ACHN (cell line): ENCODE measurements at regions not wholly inside any gene's neighbourhood (a gene's known extent, or its start where the extent isn't known, plus 50 kb on each side); places are given as distances from the start of the nearest gene placed in this dataset.
"Not testable (repeated sequence)": the region's sequence is repeated elsewhere in the genome, so short reads cannot be mapped to it uniquely, and the experiment has no call there.

Experiments
- DNase-seq: peaks from one replicate; pipeline ENCODE4 v3.0.0-alpha.2; 2015
- in situ Hi-C: cut with HindIII; loops from 2 replicates; pipeline ENCODE4 v1.10.0; 2017; ENCODE audit warnings: low sequenced_read_pairs, low pct_ligation_motif_present, low pct_unique_long_range_greater_than_20kb

DNA sequence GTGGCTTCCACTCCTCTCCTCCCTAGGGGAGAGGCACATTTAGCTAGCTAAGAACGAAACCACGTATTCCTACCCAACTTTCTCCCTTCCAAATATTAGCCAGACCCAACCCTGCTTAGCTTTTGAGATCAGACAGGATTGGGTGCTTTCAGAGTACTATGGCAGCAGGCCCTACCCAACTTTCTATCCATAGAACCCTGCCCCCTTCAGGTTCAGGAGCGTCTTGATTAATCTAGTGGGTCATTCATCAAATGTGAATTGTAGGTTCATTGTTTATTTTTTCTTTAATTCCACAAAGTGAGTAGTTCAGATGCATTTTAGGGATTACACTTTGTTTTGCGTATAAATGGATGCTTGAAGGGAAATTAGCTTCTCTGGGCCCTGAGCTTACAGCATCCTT lies 188.3 kb downstream of the MIB1 start:
- in situ Hi-C loops = no loop called here

DNA sequence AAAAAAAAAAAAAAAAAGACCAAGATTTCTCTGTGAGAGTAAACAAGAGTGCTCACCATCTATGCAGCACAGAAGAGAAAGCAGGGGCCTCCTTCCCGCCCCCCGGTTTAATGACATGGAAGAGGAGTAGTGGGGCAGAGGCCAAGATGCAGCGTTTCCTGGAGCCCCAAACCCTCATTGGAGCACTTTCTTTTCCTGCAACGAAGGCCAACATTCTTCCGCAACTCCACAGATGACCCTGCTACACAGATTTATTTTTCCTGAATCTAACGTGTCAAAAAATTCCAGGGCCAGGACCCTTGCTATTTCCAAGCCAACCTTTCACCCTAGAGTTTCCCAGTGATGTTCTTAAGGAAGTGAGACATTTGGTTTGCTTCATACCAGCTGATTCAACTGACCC lies 189.6 kb downstream of the MIB1 start:
- in situ Hi-C loops = no loop called here
- no peak for DNase-seq

More for the DNA sequence above, 188.3 kb downstream of the MIB1 start:
- DNase-seq = no peak

DNA sequence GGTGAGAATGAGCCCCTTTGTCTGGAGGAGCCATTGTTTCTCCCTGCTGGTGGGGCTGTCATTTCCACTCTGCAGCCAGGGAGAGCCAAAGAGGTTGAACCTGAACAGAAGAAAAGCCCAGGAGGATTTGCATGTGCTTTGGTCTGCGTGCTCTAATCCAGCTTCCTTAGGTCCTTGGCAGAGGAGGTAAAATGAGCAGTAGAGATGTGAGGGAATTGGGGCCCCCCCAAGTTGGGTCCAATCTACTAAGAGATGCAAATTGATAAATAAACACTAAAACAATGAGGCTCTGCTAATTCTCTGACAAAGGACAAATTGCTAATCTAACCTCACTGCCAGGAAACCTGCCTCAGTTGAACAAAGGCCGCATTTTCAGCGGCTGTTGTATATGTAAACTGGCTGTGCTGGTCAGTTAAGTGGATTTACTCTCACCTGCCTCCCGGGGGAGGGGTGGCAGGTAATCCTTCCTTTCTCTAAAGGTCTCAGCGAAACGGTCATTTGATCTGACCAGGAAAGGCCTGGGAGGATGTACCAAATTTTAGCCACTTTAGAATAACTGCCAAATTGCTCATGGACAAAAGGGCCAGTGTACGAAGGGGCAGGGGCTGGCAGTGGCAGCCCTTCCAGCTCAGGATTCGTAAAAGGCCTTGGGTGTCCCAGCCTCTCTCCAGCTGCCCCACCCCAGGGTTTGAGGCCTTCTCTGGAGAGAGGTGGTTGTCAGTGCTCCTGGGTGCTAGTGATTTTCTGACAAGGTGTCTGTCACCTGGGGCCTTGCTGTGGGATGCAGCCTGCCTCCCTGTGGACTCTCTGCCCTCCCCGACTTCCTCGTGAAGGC lies 193.6 kb downstream of the MIB1 start:
- in situ Hi-C loops = no loop called here
- no peak for DNase-seq

DNA sequence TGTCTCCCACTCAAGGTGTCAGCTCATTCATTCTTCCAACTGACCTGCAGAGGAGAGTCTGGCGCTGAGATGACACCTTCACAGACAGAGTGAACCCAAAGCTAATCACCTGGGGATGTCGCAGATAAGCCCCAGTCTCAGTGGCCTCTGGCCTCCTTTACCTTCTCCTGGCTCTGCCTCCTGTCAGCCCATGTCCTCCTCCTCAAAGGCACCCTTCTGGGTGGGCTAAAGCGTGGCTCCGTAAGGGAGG lies 194.1 kb downstream of the MIB1 start:
- in situ Hi-C loops = no loop called here
- no peak for DNase-seq

DNA sequence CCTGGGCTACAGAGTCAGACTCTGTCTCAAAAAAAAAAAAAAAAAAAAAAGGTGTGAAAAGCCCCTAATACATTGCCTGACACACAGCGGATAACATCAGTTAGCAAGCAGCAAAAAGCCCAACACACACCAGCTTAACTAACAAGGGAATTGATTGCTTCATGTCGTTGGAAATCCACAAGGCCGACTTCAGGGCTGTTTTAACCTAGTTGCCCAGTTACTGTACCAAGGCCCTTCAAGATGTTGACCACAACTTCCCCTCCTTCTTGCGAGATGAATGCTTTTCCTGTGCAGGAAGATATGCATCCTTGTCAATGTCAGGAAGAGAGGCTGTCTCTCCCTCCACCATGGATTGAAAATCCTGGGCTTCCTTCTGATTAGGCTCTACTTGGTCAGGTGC lies 202.9 kb downstream of the MIB1 start:
- in situ Hi-C loops = no loop called here
- DNase-seq = no peak

DNA sequence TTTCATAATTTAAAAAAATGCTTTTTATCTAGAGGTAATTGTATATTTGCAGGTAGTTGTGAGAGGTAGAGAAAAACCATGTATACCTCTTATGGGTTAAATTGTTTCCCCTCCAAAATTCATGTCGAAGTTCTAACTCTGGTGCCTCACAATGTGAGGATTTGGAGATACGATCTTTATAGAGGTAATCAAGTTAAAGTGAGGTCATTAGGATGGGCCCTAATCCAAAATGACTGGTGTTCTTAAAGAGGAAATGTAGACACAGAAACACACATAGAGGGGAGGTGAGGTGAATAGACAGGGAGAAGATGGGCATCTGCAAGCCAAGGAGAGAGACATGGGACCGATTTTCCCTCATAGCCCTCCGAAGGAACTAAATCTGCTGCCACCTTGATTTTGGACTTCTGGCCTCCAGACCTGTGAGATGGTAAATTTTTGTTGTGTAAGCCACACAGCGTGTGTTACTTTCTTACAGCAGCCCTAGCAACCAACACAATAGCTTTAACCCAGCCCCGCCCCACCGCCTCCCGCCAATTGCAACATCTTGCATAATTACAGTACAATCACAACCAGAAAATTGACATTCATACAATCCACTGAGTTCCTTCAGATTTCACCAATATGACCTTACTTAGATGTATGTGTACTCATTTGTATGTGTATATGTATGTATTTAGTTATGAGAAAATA lies 208.9 kb downstream of the MIB1 start:
- in situ Hi-C loops = no loop called here
- no peak for DNase-seq

DNA sequence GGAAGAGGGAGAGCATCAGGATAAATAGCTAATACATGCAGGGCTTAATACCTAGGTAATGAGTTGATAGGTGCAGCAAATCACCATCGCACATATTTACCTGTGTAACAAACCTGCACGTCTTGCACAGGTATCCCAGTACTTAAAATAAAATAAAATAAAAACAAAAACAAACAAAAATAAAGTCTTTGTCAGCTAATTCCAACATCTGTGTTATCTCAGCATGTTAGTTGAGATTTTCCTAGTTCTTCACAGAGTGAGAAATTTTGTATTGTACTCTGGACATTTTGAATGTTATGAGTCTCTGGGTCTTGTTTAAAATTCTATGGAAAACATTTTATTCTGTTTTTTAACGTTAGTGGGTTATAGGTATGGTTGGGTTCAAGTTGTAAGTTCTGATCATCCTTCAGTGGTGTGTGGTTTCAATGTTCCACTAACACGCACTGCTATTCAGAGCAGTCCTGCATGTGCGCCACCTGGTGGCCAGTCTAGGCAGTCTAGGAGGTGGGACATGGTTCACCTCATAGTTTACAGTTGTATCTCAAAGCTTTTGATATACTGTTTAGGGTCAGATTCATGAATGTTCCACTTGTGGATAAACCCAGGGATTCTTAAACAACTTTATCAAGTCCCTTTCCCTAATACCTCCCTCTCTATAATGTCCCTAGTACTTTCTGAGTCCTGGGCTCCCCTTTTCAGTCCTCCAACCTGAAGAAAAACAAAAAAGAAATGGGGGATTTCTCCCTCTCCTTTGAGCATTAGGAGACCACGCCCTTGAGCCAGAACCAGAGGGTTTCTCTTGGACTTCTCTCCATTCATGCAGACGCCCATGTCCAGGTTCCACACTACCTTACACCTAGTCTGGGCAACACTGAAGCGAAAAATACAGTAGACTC lies 213.4 kb upstream of the GATA6 start:
- in situ Hi-C loops = no loop called here
- DNase-seq = peak; percentile 56

DNA sequence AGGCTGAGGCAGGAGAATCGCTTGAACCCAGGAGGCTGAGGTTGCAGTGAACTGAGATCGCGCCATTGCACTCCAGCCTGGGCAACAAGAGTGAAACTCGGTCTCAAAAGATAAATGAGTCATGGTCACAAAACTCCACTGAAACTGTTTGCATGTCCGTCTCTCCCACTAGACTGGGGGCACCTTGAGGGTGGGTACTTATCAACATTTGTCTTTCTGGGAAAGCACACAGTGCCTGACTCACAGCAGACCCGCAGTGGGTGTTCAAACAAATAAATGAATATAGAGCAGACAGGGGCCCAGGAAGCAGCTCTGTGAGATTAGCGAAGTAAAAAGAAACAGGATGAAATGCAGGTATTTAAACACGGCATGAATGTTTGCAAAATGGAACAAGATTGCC lies 211.1 kb upstream of the GATA6 start:
- no peak for DNase-seq
- in situ Hi-C loops = no loop called here

DNA sequence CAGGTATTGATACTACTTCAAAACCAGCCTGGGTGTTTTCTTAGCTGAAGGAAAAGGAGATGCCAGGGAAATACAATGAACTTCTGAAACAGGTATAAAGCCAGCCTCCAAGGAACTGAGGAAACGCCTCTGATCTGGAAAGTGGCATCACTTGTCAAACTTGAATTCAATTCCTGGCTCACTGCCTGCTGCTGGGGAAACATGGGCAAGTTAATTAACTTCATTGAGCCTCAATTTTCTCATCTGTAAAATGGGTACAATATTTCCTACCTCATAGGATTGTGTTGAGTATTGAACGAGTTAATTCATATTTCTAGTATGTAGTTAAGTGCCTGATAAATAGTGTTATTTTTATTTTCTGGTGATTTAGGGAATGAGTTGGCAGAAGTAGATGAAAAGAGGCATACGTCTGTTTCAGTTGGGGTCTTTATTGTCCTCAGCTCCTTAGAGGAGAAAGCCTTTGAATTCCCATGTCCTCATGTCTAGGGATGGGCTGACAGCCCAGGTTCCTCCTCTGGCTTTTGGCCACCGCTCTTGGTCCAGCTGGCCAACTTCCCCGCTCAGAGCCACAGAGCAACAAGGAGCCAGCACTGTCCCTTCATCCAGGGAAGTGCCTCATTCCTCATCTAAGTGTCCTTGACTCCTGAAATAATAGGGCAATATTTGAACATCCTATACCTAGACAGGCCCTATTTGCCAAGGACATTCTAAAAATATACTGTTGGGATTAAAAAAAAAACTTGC lies 210.5 kb upstream of the GATA6 start:
- in situ Hi-C loops = no loop called here
- DNase-seq = no peak

DNA sequence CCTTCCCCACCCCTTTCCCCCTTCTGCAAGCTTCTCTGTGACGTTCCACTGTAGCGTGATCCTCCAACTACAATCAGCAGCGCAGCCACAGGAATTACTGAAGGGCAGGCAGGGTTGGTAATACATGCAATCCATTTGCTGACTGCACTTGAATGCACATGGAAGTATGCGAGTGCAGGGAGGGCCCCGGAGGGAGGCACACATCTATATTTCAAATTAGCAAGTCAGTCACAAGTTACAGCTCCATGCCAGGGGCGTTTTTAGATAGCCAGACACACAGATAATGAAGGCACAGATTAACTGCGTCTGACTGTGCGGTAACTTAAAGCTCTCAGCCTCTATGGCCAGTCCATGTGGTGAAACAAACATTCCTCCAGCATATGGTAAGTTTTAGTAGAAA lies 209.2 kb upstream of the GATA6 start:
- in situ Hi-C loops = no loop called here
- no peak for DNase-seq

DNA sequence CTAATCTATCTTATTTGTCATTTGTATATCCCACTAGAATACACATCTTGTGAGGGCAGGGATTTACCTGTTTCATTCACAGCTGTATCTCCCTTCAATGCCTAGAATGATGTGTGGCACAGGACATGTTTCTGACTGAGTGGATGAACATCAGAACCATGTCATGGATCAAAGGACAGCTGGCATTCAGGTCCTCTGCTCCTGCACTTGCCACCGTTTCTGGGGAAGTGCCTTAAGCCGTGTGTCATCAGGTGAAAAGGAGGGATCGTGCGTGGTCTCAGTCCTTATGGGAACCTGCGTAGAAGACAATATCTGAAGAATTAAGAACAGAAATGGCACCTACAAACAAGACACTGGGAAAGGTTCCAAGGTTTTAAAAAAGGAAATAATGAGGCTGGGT lies 206.1 kb upstream of the GATA6 start:
- in situ Hi-C loops = no loop called here
- no peak for DNase-seq

DNA sequence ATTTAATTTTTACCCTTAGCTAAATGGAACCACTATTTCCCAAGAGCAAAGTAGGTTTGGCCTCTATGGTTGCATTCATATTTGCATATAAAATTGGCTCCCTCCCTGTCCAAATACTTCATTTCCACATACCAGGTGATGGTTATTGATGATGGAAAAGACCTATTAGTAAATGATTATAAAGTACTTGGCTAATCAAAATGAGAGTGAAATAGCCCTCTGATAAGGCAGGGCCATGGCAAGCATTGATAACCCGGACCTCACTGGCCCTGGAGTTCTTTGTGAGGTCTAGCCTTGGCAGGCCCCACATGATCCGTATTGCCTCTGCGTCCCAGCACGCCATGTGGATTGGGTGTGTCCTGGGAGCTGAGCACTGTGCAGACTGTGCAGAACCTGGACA lies 201.1 kb upstream of the GATA6 start:
- DNase-seq = no peak
- in situ Hi-C loops = no loop called here

DNA sequence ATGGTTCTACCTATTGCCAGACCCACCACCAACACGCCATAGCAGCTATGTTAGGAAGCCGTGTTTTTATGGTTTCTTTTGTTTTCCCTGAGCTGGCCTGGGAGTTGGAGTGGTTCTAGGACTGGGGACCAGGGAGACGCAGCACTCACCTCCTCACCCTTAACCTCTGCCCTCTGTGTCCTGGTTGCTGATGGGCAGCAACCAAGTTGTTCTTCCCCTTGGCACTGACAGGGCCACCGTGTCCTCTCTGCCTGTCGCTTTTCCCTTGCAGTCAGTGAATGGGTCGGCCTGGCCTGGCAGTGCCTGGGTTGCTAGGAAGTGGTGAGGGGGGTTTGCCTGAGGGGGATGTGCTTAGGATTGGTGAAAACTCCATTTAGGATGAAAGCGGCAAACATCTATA lies 197.1 kb upstream of the GATA6 start:
- in situ Hi-C loops = no loop called here
- DNase-seq = no peak

DNA sequence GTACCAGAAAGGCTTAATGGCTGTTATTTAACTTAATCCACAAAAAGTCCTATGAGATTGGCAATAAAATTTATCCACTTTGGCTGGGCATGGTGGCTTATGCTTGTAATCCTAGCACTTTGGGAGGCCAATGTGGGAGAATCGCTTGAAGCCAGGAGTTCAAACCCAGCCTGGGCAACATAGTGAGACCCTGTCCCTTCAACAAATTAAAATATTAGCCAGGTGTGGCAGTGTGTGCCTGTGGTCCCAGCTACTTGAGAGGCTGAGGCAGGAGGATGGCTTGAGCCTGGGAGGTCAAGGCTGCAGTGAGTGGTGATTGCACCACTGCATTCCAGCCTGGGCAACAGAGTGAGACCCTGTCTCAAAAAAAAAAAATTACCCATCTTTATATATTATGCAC lies 193.4 kb upstream of the GATA6 start:
- DNase-seq, in situ Hi-C loops: not testable (repeated sequence)

DNA sequence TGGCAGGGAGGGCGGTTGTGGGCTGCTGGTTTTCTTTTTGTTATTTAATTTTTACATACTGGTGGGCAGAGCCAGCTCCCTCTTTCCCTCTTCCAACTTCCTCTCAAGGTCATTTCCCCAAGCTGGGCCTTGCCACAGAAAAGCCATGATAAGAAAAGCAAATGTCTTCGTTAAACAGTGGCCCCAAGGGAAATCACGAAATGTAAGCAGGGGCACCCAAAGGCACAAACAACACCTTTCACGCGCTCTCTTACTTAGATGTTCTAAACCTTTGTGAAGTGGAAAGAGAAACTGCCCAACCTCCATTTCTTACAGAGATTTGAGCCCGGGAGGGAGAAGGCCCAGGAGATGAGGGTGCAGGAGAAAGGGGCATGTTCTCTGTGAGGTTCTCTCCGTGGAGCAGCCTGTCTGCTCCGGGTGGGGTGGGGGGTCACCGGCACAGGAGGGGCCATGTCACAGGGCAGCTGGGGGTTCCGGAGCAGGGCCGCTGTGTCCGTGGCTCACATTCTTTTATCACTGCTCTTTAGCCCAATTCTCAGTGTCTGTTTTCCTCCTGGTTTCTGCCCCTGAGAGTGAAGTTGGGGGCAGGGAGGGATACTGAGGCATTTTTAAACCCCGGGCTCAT lies 190.7 kb upstream of the GATA6 start:
- DNase-seq = no peak
- in situ Hi-C loops = no loop called here

DNA sequence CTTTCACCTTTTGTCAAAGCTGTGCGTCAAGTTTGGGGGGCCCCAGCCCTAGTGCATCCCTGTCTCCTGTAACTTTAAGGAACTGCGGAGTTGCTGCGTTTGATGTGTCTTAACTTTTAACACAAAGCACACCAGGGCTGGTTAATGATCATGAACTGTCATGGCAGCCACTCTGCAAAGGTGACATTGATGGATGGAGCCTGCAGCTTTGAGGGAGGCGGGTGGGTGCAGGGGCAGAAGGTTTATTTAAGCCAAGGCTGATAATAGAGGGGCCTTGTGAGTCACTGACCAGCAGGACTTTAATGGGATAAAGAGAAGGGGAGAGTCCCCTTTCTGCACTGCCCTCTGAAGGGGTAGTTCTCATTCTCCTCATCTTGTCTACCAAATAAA lies 190.2 kb upstream of the GATA6 start:
- DNase-seq = no peak
- in situ Hi-C loops = no loop called here

DNA sequence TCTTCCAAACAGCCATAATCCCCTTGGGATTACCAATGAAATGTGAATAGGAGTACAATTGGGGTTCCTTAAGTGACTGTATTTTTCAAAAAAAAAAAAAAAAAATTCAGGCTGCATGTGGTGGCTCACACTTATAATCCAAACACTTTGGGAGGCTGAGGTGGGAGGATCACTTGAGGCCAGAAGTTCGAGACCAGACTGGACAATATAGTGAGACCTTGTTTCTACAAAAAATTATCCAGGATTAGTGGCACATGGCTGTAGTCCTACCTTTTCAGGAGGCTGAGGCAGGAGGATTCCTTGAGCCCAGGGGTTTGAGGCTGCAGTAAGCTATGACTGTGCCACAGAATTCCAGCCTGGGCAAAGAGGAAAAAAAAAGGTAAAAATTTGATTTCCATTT lies 189.6 kb upstream of the GATA6 start:
- in situ Hi-C loops = no loop called here
- DNase-seq = no peak

DNA sequence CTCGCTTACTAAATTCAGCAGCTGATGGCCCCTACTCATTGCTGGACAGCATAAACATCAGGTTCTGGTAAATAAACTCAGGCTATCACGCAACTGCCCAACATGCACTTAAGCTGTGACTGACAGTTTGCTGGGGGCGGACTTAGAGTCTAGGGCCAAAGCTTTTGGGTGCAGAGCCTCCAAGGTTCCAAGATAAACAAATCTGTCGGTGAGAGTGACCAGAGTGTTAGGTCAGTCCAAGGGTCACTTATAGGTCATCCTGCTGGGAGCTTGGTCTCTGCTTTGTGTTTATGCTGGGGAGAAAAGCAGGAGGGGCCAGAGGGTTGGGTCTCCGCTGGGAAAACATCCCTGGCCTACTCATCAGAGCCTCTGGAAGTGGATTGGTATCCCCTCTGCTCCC lies 188.6 kb upstream of the GATA6 start:
- DNase-seq = no peak
- in situ Hi-C loops = no loop called here
